Stimulated activated effector memory CD8-positive, alpha-beta T cell treated with anti-CD3 and anti-CD28 coated beads, Interleukin-12 subunit alpha, Interleukin-12 subunit beta, amount 100 ng/mL, for 72 hours (primary cell): ENCODE measurements at regions not wholly inside any gene's neighbourhood (a gene's known extent, or its start where the extent isn't known, plus 50 kb on each side); places are given as distances from the start of the nearest gene placed in this dataset.

Experiments
- ATAC-seq: fragments of 150-1000 bp; cut with Tn5 transposase; 2 replicates; pipeline ENCODE4 v1.10.0; 2021
- DNase-seq, 2 donors: peaks; one replicate each; pipeline ENCODE4 v3.0.0; 2021 to 2022; ENCODE audit warnings: low spot score in 2 of 2
- H3K27ac Mint-ChIP-seq: one replicate; pipeline ENCODE4 v1.8.0; 2022; ENCODE audit warnings: mild to moderate bottlenecking, mixed read lengths
- H3K36me3 Mint-ChIP-seq: one replicate; pipeline ENCODE4 v1.8.0; 2022; ENCODE audit warnings: mild to moderate bottlenecking, mixed read lengths
- H3K4me1 Mint-ChIP-seq: one replicate; pipeline ENCODE4 v1.8.0; 2022; ENCODE audit warnings: mixed read lengths
- H3K4me3 Mint-ChIP-seq: one replicate; pipeline ENCODE4 v1.8.0; 2022; ENCODE audit warnings: mild to moderate bottlenecking, mixed read lengths
- H3K9me3 Mint-ChIP-seq: one replicate; pipeline ENCODE4 v1.8.0; 2022; ENCODE audit warnings: mixed read lengths

GRCh38 chr11:76280151-76280881, 74.0 kb upstream of the WNT11 start:
- Mint-ChIP-seq H3K4me1 (no peaks in the 10 kb centered on the region), H3K27ac (no peak overlapping the region), H3K9me3 (no peaks in the 10 kb centered on the region), H3K4me3 (no peak overlapping the region), H3K36me3 (no peaks in the 10 kb centered on the region)
- DNase-seq = no peak
- no peak for ATAC-seq

- Mint-ChIP-seq H3K27ac (no peak overlapping the region), H3K9me3 (no peaks in the 10 kb centered on the region), H3K4me3 (no peak overlapping the region), H3K36me3 (no peaks in the 10 kb centered on the region), H3K4me1 (no peaks in the 10 kb centered on the region)
- no peak for ATAC-seq
- DNase-seq = no peak
Measured at GRCh38 chr11:76279646-76280045, 73.3 kb upstream of the WNT11 start.

- ATAC-seq (no peak), DNase-seq (no peak)
- no peak overlapping the region for H3K27ac Mint-ChIP-seq
- no peak overlapping the region for H3K4me3 Mint-ChIP-seq
- no peaks in the 10 kb centered on the region for H3K36me3 Mint-ChIP-seq
- H3K9me3 Mint-ChIP-seq = no peaks in the 10 kb centered on the region
- H3K4me1 Mint-ChIP-seq = no peaks in the 10 kb centered on the region
Measured at GRCh38 chr11:76279038-76279437, 72.7 kb upstream of the WNT11 start.

- ATAC-seq = no peak
- no peak overlapping the region for H3K27ac Mint-ChIP-seq
- no peak for DNase-seq
- no peak overlapping the region for H3K4me3 Mint-ChIP-seq
- no peaks in the 10 kb centered on the region for H3K9me3 Mint-ChIP-seq
- H3K4me1 Mint-ChIP-seq = no peaks in the 10 kb centered on the region
- H3K36me3 Mint-ChIP-seq = no peaks in the 10 kb centered on the region
Measured at GRCh38 chr11:76278526-76278925, 72.2 kb upstream of the WNT11 start.

- Mint-ChIP-seq H3K4me1 (no peaks in the 10 kb centered on the region), H3K27ac (no peak overlapping the region), H3K4me3 (no peak overlapping the region), H3K36me3 (no peaks in the 10 kb centered on the region), H3K9me3 (no peaks in the 10 kb centered on the region)
- DNase-seq = no peak
- ATAC-seq = no peak
Measured at GRCh38 chr11:76277298-76278175, 71.2 kb upstream of the WNT11 start.

GRCh38 chr11:76276781-76277155, 70.5 kb upstream of the WNT11 start:
- H3K36me3 Mint-ChIP-seq = no peaks in the 10 kb centered on the region
- H3K9me3 Mint-ChIP-seq = no peaks in the 10 kb centered on the region
- no peak overlapping the region for H3K4me3 Mint-ChIP-seq
- no peak for DNase-seq
- no peak for ATAC-seq
- no peak overlapping the region for H3K27ac Mint-ChIP-seq
- H3K4me1 Mint-ChIP-seq = no peaks in the 10 kb centered on the region

GRCh38 chr11:76276046-76276780, 69.9 kb upstream of the WNT11 start:
- Mint-ChIP-seq H3K9me3 (no peaks in the 10 kb centered on the region), H3K27ac (no peak overlapping the region), H3K36me3 (no peaks in the 10 kb centered on the region), H3K4me3 (no peak overlapping the region), H3K4me1 (no peaks in the 10 kb centered on the region)
- ATAC-seq (no peak), DNase-seq (no peak)

- Mint-ChIP-seq H3K9me3 (no peaks in the 10 kb centered on the region), H3K27ac (no peak overlapping the region), H3K4me1 (no peaks in the 10 kb centered on the region), H3K36me3 (no peaks in the 10 kb centered on the region), H3K4me3 (no peak overlapping the region)
- ATAC-seq (no peak), DNase-seq (no peak)
Measured at GRCh38 chr11:76275446-76275845, 69.1 kb upstream of the WNT11 start.

- H3K4me1 Mint-ChIP-seq = no peaks in the 10 kb centered on the region
- no peak overlapping the region for H3K4me3 Mint-ChIP-seq
- DNase-seq (no peak), ATAC-seq (no peak)
- H3K9me3 Mint-ChIP-seq = no peaks in the 10 kb centered on the region
- H3K36me3 Mint-ChIP-seq = no peaks in the 10 kb centered on the region
- no peak overlapping the region for H3K27ac Mint-ChIP-seq
Measured at GRCh38 chr11:76271068-76271467, 64.8 kb upstream of the WNT11 start.

- DNase-seq (no peak), ATAC-seq (no peak)
- Mint-ChIP-seq H3K9me3 (no peaks in the 10 kb centered on the region), H3K4me3 (no peak overlapping the region), H3K4me1 (no peaks in the 10 kb centered on the region), H3K27ac (no peak overlapping the region), H3K36me3 (no peaks in the 10 kb centered on the region)
Measured at GRCh38 chr11:76270389-76270788, 64.1 kb upstream of the WNT11 start.

GRCh38 chr11:76269661-76270261, 63.5 kb upstream of the WNT11 start:
- ATAC-seq (no peak), DNase-seq (no peak)
- Mint-ChIP-seq H3K36me3 (no peaks in the 10 kb centered on the region), H3K4me1 (no peaks in the 10 kb centered on the region), H3K4me3 (no peak overlapping the region), H3K27ac (no peak overlapping the region), H3K9me3 (no peaks in the 10 kb centered on the region)

- Mint-ChIP-seq H3K4me1 (no peaks in the 10 kb centered on the region), H3K4me3 (no peak overlapping the region), H3K27ac (no peak overlapping the region)
Measured at GRCh38 chr11:76269247-76269646, 62.9 kb upstream of the WNT11 start.

GRCh38 chr11:76268498-76268897, 62.2 kb upstream of the WNT11 start:
- ATAC-seq (no peak), DNase-seq (no peak)
- H3K4me1 Mint-ChIP-seq = no peaks in the 10 kb centered on the region
- no peaks in the 10 kb centered on the region for H3K9me3 Mint-ChIP-seq
- no peak overlapping the region for H3K4me3 Mint-ChIP-seq
- no peak overlapping the region for H3K27ac Mint-ChIP-seq
- H3K36me3 Mint-ChIP-seq = no peaks in the 10 kb centered on the region

More at GRCh38 chr11:76269247-76269646, 62.9 kb upstream of the WNT11 start:
- no peaks in the 10 kb centered on the region for H3K36me3 Mint-ChIP-seq
- no peak for ATAC-seq
- no peaks in the 10 kb centered on the region for H3K9me3 Mint-ChIP-seq
- DNase-seq = no peak

GRCh38 chr11:76267556-76267955, 61.3 kb upstream of the WNT11 start:
- no peak overlapping the region for H3K27ac Mint-ChIP-seq
- ATAC-seq (no peak), DNase-seq (no peak)
- H3K4me3 Mint-ChIP-seq = no peak overlapping the region
- H3K9me3 Mint-ChIP-seq = no peaks in the 10 kb centered on the region
- no peaks in the 10 kb centered on the region for H3K36me3 Mint-ChIP-seq
- H3K4me1 Mint-ChIP-seq = no peaks in the 10 kb centered on the region
